ELF-1 (cell line): ENCODE measurements at regions not wholly inside any gene's neighbourhood (a gene's known extent, or its start where the extent isn't known, plus 50 kb on each side); places are given as distances from the start of the nearest gene placed in this dataset.

Experiments
- DNase-seq: peaks from one replicate; pipeline ENCODE4 v3.0.0-alpha.2; 2016; ENCODE audit warnings: low read depth, low spot score

GRCh38 chr2:222993920-222994650 lies 57.9 kb upstream of the KCNE4 start:
- DNase-seq = peak; percentile 53

GRCh38 chr2:222998459-222998858 lies 53.5 kb upstream of the KCNE4 start:
- DNase-seq = no peak

GRCh38 chr2:223000872-223001796 lies 50.9 kb upstream of the KCNE4 start:
- no peak for DNase-seq

DNA sequence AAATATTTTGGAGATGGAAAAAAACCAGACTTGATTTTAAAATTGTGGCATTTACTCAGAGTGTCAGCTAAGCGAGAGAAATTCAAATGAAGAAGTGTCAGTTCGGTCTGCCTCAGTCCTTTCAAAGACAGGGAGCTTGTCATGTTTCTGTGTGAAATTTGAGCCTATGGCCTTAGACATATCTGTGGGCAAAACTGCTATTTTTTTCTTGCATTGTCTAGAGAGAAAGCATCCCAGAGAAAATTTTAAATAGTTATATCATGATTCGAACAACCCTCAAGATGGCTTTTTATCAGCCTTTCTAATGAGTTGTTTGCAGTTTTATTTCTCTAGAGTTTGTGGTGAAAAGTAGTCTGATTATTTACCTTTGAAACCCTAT lies 50.2 kb upstream of the KCNE4 start:
- no peak for DNase-seq
